CD4-positive, alpha-beta T cell (primary cell): ENCODE measurements at regions not wholly inside any gene's neighbourhood (a gene's known extent, or its start where the extent isn't known, plus 50 kb on each side); places are given as distances from the start of the nearest gene placed in this dataset.

Source experiments
- ATAC-seq: fragments of 200-7000 bp; cut with Tn5 transposase; one replicate; pipeline ENCODE4 v1.10.0; 2022; ENCODE audit warnings: mild to moderate bottlenecking; ENCODE audit not compliant: poor library complexity
- CTCF ChIA-PET: fragments of 350-600 bp; sonication (Branson Sonifier 250); formaldehyde crosslinking; loops from one replicate; lab custom pipeline; 2021; ENCODE audit warnings: antibody characterized with exemption, inconsistent platforms; lab: Charles Lee
- POLR2A ChIA-PET: fragments of 350-600 bp; sonication (Branson Sonifier 250); formaldehyde crosslinking; loops from one replicate; lab custom pipeline; 2021; ENCODE audit warnings: antibody characterized with exemption, inconsistent platforms; lab: Charles Lee
- DNase-seq, 14 experiments: peaks; one replicate each; pipeline ENCODE4 v3.0.0-alpha.2; 2013 to 2020; ENCODE audit warnings: mixed read lengths in 2 of 14
- H3K27ac ChIP-seq, 2 donors: one replicate each; pipeline versions ENCODE4 v1.5.1 to v1.7.0; 2013; ENCODE audit warnings: low read length in 2 of 2, low read depth in 1 of 2, mild to moderate bottlenecking in 1 of 2
- H3K27me3 ChIP-seq, 2 experiments: 1 replicate in 1 of 2; 2 replicates in 1 of 2; pipeline versions ENCODE4 v1.6.1 to v1.7.0; 2013; ENCODE audit warnings: low read length in 2 of 2, control low read depth in 1 of 2, mild to moderate bottlenecking in 1 of 2, moderate library complexity in 1 of 2; ENCODE audit not compliant: insufficient read depth in 2 of 2, control insufficient read depth in 1 of 2
- H3K36me3 ChIP-seq: one replicate; pipeline ENCODE4 v1.6.1; 2013; ENCODE audit warnings: low read length, control low read depth; ENCODE audit not compliant: insufficient read depth
- H3K4me1 ChIP-seq: one replicate; pipeline ENCODE4 v1.6.1; 2013; ENCODE audit warnings: low read length, control low read depth; ENCODE audit not compliant: insufficient read depth
- H3K4me3 ChIP-seq: one replicate; pipeline ENCODE4 v1.5.1; 2013; ENCODE audit warnings: mild to moderate bottlenecking, low read length, moderate library complexity
- H3K9me3 ChIP-seq, 2 experiments: 1 replicate in 1 of 2; 2 replicates in 1 of 2; pipeline versions ENCODE4 v1.6.1 to v1.7.0; 2013; ENCODE audit warnings: low read length in 2 of 2, mild to moderate bottlenecking in 2 of 2, control low read depth in 1 of 2, moderate library complexity in 1 of 2; ENCODE audit not compliant: control insufficient read depth in 1 of 2, insufficient read depth in 1 of 2
- H3K27ac Mint-ChIP-seq: one replicate; pipeline ENCODE4 v1.8.0; 2020; ENCODE audit warnings: mixed read lengths
- H3K27me3 Mint-ChIP-seq: one replicate; pipeline ENCODE4 v1.8.0; 2021; ENCODE audit warnings: mixed read lengths
- H3K36me3 Mint-ChIP-seq: one replicate; pipeline ENCODE4 v1.8.0; 2021; ENCODE audit warnings: low read depth, mixed read lengths
- H3K4me1 Mint-ChIP-seq: one replicate; pipeline ENCODE4 v1.8.0; 2021; ENCODE audit warnings: low read depth, mixed read lengths
- H3K4me3 Mint-ChIP-seq: one replicate; pipeline ENCODE4 v1.8.0; 2020; ENCODE audit warnings: mild to moderate bottlenecking, mixed read lengths
- H3K9me3 Mint-ChIP-seq: one replicate; pipeline ENCODE4 v1.8.0; 2020; ENCODE audit warnings: mixed read lengths
- CTCF ChIP-seq: fragments of 200-600 bp; IDR thresholded peaks from one replicate; pipeline ENCODE4 v1.8.0; 2022; ENCODE audit warnings: antibody characterized with exemption, mild to moderate bottlenecking
- intact Hi-C, 2 experiments: fragments of 100-400 bp; cut with DNase I in 1 of 2; cut with micrococcal nuclease in 1 of 2; formaldehyde crosslinking; loops; one replicate each; pipeline versions ENCODE4 v1.15.1 to v1.9.0; 2023 to 2025; cut with DNase I, micrococcal nuclease

- Mint-ChIP-seq H3K36me3 (no peaks in the 10 kb centered on the region), H3K9me3 (peaks cover 8% of the 10 kb centered on the region), H3K4me3 (no peak overlapping the region), H3K27ac (no peak overlapping the region), H3K4me1 (no peaks in the 10 kb centered on the region), H3K27me3 (no peaks in the 10 kb centered on the region)
- TF ChIP-seq CTCF, result no peak
- ATAC-seq (no peak), DNase-seq (no peak)
- intact Hi-C loops, result no loop called here
- ChIA-PET CTCF (no interaction called here), POLR2A (no interaction called here)
- Histone ChIP-seq H3K27me3 (no peaks in the 10 kb centered on the region), H3K4me3 (no peak overlapping the region), H3K27ac (no peak overlapping the region), H3K36me3 (no peaks in the 10 kb centered on the region), H3K4me1 (no peaks in the 10 kb centered on the region), H3K9me3 (peaks cover 0 to 5% of the 10 kb centered on the region in 2 experiments)
Measured at GRCh38 chr21:19392390-19392789, 988.8 kb upstream of the TMPRSS15 start.

- H3K27me3 Mint-ChIP-seq, result no peaks in the 10 kb centered on the region
- CTCF ChIA-PET, result no interaction called here
Measured at GRCh38 chr21:19400223-19400770, 996.7 kb upstream of the TMPRSS15 start.

GRCh38 chr21:19402870-19403269 lies 999.3 kb upstream of the TMPRSS15 start:
- no peak for TF ChIP-seq CTCF
- ATAC-seq (no peak), DNase-seq (no peak)
- peaks cover 0 to 5% of the 10 kb centered on the region in 2 experiments for H3K9me3 ChIP-seq
- Mint-ChIP-seq H3K36me3 (no peaks in the 10 kb centered on the region), H3K4me1 (no peaks in the 10 kb centered on the region), H3K27ac (no peak overlapping the region), H3K4me3 (no peak overlapping the region), H3K9me3 (no peaks in the 10 kb centered on the region), H3K27me3 (no peaks in the 10 kb centered on the region)
- CTCF ChIA-PET, result interaction anchor here (1.6 kb wide), 1 partner anchor 12 kb away, joined by 3 read pairs; no protein-coding TSS in a partner anchor
- H3K4me1 ChIP-seq, result no peaks in the 10 kb centered on the region
- no peak overlapping the region for H3K27ac ChIP-seq
- intact Hi-C loops, result no loop called here
- H3K27me3 ChIP-seq, result no peaks in the 10 kb centered on the region
- H3K36me3 ChIP-seq, result no peaks in the 10 kb centered on the region
- POLR2A ChIA-PET, result no interaction called here
- H3K4me3 ChIP-seq, result no peak overlapping the region

More at GRCh38 chr21:19400223-19400770, 996.7 kb upstream of the TMPRSS15 start:
- Histone ChIP-seq H3K4me3 (no peak overlapping the region), H3K36me3 (no peaks in the 10 kb centered on the region), H3K9me3 (peaks cover 0 to 5% of the 10 kb centered on the region in 2 experiments), H3K27ac (no peak overlapping the region), H3K27me3 (no peaks in the 10 kb centered on the region), H3K4me1 (no peaks in the 10 kb centered on the region)
- DNase-seq (no peak), ATAC-seq (no peak)
- Mint-ChIP-seq H3K9me3 (no peaks in the 10 kb centered on the region), H3K36me3 (no peaks in the 10 kb centered on the region), H3K4me1 (no peaks in the 10 kb centered on the region), H3K27ac (no peak overlapping the region), H3K4me3 (no peak overlapping the region)
- POLR2A ChIA-PET, result no interaction called here
- intact Hi-C loops, result no loop called here
- no peak for TF ChIP-seq CTCF
